NCI-H1436 (cell line): ENCODE measurements at regions not wholly inside any gene's neighbourhood (a gene's known extent, or its start where the extent isn't known, plus 50 kb on each side); places are given as distances from the start of the nearest gene placed in this dataset.

Source experiments
- DNase-seq: peaks from one replicate; lab custom pipeline; 2025; lab: John Stamatoyannopoulos, UW

DNA sequence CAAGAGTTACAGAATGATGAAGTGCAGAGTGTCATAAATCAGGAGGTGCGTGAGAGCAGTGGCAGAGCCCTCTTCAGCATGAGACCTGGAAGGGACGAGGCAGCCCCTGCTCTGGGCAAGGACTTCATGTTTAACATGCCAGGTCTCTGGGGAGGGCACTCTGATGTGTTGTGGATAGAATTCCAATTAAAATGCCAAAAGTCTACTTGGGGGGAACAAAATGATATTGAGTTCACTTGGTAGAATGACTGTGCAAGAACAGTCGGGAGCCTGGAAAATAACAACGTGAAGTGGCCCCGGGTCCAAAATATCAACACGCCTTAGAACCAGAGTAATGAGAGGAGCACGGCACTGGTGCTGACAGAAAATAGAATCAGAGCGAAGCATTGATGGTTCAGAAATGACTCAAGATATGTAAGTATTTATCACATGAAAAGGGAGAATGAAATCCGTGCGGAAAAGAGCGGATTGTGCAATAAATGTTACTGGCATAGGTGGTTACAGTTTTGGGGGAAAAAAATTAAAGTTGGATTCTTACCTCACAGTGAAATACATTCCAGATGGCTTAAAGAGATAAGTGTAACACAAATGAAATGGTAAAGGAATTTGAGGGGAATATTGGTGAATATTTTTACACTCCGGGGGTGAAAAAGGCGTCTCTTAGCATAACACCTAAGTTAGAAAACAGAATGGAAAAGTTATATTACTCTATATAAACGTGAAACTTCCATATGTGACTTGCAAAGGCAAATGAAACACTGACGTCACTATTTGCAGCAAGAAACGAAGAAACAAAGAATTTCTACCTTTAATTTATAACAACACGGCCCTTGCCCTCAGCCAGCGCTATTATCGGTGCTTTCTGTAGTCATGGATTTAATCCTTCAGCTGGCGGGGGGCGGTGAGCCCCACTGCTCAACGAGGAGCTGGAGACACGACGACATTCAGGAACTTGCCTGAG is 159.4 kb upstream of the TWIST2 start:
- no peak for DNase-seq

GRCh38 chr2:238689331-238689730 is 158.6 kb upstream of the TWIST2 start:
- DNase-seq, result no peak

GRCh38 chr2:238689871-238690389 is 158.0 kb upstream of the TWIST2 start:
- no peak for DNase-seq

- no peak for DNase-seq
These were observed 157.4 kb upstream of the TWIST2 start for GRCh38 chr2:238690511-238690910.

- no peak for DNase-seq
These were observed 156.0 kb upstream of the TWIST2 start for GRCh38 chr2:238691596-238692491.

DNA sequence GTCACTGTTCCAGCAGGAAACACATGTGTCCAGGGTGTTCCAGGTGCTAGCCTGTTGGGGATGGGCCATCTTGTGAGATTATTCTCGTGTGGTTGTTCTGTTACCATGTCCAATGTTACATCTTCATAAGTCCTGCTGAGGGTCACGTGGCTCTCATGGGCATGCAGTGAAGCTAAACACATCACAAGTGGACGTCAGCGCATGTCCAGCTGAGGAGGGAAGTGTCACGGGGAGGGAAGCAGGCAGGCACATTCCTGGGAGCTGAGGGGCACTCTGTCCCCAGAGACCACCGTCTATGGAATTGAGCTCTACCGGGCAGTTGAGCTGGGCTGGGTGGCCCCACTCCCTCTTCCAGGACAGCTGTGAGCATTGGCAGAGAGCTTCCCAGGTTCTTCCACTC is 155.3 kb upstream of the TWIST2 start:
- no peak for DNase-seq

- no peak for DNase-seq
These were observed 154.4 kb upstream of the TWIST2 start for GRCh38 chr2:238693337-238694093.

- DNase-seq, result no peak
These were observed 153.6 kb upstream of the TWIST2 start for GRCh38 chr2:238694136-238694755.

- no peak for DNase-seq
These were observed 153.0 kb upstream of the TWIST2 start for GRCh38 chr2:238694922-238695321.

- DNase-seq, result no peak
These were observed 152.3 kb upstream of the TWIST2 start for GRCh38 chr2:238695538-238695937.

DNA sequence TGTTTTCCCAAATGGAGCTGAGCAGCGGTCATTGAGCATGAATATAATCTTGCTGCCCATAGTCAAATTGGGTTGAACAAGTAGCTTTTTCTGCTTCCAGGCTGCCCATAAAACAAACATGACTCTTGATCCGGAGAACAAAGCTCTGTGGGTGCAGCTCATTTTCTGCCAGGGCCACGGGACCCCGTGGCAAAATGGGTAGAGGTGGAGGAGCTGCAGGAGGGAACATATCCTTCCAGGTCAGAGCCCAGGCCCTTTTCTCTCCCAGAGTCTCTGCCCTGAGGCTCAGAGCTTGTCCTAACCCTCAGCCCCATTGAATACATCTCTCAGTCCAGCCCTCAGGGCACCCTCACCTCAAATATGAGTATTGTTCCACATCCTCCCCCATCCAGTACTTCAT is 151.6 kb upstream of the TWIST2 start:
- no peak for DNase-seq

DNA sequence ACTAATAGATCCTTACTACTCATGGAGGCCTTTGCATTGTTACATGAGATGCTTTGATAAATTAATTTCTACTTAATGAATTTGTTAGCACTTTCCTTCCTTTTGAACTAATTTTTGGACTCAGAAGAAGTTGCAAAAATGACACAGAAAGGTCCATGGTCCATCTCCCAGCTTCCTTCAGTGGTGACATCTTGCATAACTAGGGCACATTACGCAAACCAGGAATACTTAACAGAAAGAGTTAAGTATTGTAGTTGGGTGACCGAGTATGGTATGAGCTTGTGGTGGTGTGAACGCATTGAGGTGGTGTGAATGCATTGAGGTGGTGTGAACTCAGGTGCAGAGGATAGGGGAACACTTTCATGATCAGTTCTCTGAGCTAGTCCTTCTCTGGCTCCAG is 151.1 kb upstream of the TWIST2 start:
- no peak for DNase-seq

- no peak for DNase-seq
These were observed 150.5 kb upstream of the TWIST2 start for GRCh38 chr2:238697193-238698071.

DNA sequence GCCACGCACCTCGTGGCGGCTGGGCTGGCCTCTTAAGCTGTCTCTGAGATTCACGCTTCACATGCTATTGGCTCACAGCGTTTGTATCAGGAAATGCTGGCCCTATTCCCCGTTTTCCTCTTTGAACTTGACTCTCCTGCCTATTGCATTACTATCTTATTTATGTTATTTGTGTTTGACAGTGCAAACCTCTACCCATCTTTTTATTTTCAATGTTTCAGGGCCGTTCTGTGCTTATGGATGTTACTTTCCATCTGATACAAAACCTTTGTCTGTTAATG is 149.9 kb upstream of the TWIST2 start:
- DNase-seq, result no peak

DNA sequence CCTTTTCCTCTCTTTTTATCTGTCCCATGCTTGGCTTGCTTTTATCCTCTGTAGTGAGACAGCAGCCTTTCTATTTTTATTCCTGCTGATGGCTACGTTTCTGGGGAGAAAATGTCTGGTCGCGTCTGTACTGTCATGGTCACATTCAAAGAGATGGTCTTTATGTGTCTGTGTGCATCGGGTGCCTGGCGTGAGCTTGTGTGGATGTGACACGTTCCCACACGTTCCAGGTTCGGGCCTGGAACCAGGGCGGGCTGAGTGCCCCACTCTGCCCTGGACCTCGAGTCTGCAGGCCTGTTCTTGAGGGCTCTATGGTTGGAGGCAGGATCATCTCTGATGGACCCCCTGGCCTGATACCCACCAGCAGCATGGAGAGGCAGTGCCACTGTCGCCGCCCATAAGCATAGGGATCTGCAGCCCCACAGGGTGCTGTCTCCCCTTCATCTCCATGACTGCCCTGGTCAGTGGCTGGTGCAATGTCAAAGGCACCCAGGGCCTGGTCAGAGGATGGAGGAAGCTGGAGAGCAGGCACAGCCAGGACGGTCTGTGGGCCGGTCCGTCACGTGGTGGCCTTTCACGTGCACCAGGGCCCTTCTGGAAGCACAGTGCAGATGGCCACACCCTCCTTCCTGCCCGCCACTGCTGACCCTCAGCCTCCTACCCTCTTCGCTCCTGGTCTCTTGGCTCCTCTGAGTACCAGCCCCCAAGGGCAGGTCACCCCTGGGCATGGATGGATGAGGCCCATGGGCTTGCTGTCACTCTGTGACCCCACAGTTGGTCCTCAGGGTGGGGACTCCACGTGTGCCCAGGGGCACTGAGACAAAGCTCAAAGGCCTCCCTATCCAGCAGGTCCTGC is 149.2 kb upstream of the TWIST2 start:
- no peak for DNase-seq

- DNase-seq, result no peak
These were observed 148.4 kb upstream of the TWIST2 start for GRCh38 chr2:238699307-238700116.

GRCh38 chr2:238700117-238700457 is 147.8 kb upstream of the TWIST2 start:
- no peak for DNase-seq

DNA sequence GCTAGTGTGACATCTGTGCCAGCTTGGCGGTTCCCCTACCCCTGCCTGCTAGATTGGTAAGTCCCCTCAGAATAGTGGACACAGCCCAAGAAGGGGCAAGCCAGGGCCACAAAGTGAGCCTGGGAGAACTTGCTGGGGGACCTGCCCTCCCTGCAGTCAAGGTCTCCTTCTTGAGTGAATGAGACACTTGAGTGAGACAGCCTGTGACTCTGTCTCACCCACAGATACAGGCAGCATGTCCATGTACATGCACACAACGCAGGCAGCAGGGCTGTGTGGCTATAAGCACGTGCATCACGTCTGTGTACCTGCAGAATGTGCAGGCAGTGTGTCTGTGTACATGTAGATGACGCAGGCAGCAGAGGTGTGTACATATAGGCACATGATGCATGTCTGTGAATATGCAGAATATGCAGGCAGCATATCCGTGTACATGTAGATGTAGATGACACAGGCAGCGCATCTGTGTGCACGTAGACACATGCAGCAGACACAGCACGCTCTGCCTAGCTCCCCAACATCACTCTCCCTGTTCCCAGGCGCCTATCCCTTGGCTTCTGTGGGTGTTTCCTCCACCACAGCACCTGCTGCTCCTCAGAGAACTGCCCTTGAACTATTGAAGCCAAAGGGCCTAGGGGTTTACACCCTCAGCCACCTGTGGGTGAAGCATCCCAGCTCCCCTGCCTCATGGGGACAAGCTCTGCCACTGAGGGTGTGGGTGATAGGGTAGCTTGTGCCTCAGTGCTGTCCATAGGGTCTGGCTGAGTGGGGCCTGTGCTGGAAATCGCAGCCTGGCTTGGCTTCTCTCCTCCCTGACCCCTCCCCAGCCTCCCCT is 147.2 kb upstream of the TWIST2 start:
- DNase-seq, result no peak
